ENCODE measurements at regions not wholly inside any gene's neighbourhood (a gene's known extent, or its start where the extent isn't known, plus 50 kb on each side); places are given as distances from the start of the nearest gene placed in this dataset.

DNA sequence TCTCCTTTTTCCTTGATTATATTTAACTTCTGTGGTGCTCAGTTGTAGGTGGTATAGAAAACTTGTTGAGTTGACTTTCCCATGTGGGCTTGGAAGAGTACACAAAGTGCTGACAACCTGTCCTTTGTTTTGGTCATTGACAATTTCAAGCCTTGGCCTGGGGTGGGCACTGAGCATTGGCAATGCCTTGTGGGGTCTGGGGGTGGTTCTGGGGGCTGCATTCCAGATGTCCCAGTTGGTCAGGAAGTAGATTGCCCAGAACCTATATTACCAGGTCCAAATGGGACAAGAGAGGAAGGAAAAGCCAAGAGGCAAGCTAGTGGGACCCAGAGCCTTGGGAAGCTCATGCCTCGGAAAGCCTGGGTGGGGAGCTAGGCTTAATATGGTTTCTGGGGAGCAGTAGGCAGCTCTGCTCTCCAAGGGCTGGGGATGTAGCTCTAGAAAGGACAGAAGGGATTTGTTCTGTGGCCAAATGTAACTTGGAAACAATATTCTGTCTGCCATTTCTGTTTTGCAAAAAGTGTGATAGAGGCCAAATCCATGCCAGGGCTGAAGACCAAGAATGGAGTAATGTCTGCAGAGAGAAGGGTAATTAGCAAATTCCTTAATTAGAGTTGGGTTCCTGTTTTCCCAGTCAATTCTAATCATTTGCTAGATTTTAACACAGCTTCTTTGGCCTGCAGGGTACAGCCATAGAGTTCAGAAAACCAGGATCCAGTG lies 87.4 kb downstream of the SLC4A3 start:
- TF ChIP-seq, protein P1, sequence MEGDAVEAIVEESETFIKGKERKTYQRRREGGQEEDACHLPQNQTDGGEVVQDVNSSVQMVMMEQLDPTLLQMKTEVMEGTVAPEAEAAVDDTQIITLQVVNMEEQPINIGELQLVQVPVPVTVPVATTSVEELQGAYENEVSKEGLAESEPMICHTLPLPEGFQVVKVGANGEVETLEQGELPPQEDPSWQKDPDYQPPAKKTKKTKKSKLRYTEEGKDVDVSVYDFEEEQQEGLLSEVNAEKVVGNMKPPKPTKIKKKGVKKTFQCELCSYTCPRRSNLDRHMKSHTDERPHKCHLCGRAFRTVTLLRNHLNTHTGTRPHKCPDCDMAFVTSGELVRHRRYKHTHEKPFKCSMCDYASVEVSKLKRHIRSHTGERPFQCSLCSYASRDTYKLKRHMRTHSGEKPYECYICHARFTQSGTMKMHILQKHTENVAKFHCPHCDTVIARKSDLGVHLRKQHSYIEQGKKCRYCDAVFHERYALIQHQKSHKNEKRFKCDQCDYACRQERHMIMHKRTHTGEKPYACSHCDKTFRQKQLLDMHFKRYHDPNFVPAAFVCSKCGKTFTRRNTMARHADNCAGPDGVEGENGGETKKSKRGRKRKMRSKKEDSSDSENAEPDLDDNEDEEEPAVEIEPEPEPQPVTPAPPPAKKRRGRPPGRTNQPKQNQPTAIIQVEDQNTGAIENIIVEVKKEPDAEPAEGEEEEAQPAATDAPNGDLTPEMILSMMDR (IDR thresholded peaks at IDR 0.05): no peak
- no peak for TF ChIP-seq ZFX (IDR thresholded peaks at IDR 0.05; ENCODE audit: borderline replicate concordance)

DNA sequence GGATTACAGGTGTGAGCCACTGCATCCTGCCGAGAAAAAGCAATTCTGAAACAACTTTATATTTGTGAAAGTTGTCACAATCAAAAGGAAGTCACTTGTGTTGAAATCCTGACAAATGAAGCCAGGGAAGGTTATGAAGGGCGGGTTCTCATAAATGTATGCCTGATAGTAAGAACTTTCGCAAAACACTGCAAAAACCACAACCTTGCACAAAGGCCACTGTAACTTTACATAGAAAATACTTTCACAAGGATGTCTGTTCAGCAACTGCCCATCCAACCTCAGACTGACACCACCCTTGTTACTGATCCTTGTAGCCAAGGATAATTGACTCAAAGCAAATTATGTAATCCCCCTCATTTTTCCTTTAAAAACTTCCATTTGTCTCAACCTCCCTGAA lies 90.6 kb downstream of the SLC4A3 start:
- H3K27ac ChIP-seq: no peak overlapping the region
- TF ChIP-seq ZFX (IDR thresholded peaks at IDR 0.05; ENCODE audit: borderline replicate concordance): no peak
- TF ChIP-seq, protein P1 (IDR thresholded peaks at IDR 0.05): no peak

More for the DNA sequence above, 87.4 kb downstream of the SLC4A3 start:
- no peak overlapping the region for H3K27ac ChIP-seq

DNA sequence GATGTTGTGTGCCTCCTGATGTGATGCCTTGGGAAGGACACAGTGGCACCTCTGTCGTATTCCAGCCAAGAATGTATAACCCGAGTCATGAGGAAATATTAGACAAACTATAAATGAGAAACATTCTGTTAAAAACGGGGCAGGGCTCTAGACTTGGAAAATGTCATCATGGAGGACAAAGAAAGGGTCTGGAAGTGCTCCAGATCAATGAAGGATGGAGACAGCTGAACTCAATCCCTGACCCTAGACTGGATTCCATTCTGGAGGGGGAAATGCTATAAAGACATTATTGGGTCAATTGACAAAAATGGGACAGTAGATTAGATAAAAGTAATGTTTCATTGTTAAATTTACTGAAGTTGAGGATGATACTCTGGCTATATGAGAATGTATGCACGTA lies 92.1 kb downstream of the SLC4A3 start:
- no peak overlapping the region for H3K27ac ChIP-seq
- TF ChIP-seq, protein P1 (IDR thresholded peaks at IDR 0.05): no peak
- TF ChIP-seq ZFX (IDR thresholded peaks at IDR 0.05; ENCODE audit: borderline replicate concordance): no peak

DNA sequence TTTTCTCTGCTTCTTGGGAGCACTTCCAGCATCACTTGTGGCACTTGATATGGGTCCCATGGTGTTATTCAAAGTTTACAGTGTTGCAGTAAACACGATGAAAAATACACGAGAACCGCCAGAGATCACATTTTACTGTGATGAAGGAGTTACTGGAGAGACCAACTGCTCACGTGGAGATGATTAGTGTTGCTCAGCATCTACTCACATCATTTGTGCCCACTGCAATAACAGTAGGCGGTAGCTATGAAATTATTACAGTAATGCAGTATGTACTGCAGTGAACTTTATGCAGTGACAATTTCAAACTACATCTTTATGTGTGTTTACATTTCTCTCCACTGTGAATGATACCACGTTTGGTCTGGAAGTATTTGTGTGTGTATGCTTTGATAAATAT lies 93.5 kb downstream of the SLC4A3 start:
- H3K27ac ChIP-seq: no peak overlapping the region
- TF ChIP-seq, protein P1 (IDR thresholded peaks at IDR 0.05): no peak
- no peak for TF ChIP-seq ZFX (IDR thresholded peaks at IDR 0.05; ENCODE audit: borderline replicate concordance)

DNA sequence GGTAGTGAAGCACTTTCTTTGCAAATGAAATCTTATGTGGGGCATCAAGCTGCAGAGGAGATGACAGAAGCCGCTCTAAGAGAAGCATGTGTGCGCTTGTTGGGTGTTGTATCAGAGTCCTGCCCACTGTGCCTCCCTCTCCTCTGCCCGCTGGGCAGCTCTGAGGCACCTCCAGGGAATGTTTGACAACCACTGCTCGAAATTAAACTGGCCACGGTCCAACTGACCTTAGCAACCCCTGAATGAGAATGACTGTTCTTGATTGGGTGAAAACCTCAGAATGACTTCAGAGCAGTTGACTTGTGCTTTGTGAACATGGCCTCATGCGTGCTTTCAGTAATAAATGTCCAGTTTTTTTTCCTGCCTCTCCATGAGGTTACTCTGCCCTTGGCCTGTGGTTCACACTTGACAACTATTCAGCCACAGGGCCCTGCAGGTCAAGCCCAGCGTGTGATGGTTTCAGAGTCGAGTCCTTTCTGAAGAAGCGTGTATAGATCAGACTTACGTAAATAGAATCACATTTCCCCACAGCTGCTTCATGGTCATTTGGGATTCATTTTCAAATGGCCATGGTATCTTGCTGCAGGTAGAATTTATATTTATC lies 94.9 kb downstream of the SLC4A3 start:
- TF ChIP-seq ZFX (IDR thresholded peaks at IDR 0.05; ENCODE audit: borderline replicate concordance): no peak
- TF ChIP-seq, protein P1 (IDR thresholded peaks at IDR 0.05): no peak
- H3K27ac ChIP-seq: no peak overlapping the region

DNA sequence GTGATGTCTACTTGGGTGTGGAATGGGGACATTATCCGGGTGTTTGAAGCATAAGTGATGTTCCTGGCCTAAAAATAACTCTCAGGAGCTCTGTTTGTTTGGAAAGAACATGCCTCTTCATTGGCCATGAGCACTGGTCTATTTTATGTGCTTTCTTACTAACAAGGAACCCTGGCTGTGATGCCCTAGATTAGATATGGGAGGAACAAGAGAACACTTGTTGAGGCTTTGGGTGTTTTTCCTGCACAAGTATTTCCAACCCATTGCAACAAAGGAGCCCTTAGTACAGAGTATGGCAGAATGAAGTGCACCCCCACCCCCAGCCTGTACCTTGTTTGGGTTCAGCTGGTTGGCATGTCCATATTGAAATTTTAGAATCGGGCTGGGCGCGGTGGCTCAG lies 95.9 kb downstream of the SLC4A3 start:
- H3K27ac ChIP-seq: no peak overlapping the region
- TF ChIP-seq, protein P1 (IDR thresholded peaks at IDR 0.05): no peak
- TF ChIP-seq ZFX (IDR thresholded peaks at IDR 0.05; ENCODE audit: borderline replicate concordance): no peak

DNA sequence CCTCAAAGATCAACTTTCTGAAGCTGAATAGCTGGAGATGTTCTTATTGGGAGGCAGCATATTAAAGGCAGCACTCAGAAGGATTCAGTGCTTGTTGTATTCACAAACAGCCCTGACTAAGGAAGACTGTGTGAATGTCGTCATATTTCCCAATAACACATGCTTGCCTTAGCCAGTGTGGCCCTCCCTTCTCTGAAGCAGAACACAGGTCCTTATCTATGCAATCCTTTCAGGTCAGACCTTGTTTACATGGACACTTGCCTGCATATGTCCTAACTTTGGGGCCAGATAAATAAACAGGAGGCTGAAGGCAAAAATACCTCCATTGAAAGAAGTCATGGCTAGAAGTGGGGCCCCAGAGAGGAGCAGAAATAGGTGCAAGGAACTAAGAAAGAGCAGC lies 97.2 kb downstream of the SLC4A3 start:
- no peak overlapping the region for H3K27ac ChIP-seq

More for the DNA sequence above, 97.2 kb downstream of the SLC4A3 start:
- TF ChIP-seq, protein P1 (IDR thresholded peaks at IDR 0.05): no peak
- TF ChIP-seq ZFX (IDR thresholded peaks at IDR 0.05; ENCODE audit: borderline replicate concordance): no peak

Data from 22Rv1 (cell line).